Activated naive CD4-positive, alpha-beta T cell treated with anti-CD3 and anti-CD28 coated beads for 36 hours (primary cell): ENCODE measurements at regions not wholly inside any gene's neighbourhood (a gene's known extent, or its start where the extent isn't known, plus 50 kb on each side); places are given as distances from the start of the nearest gene placed in this dataset.

Experiments
- CTCF ChIA-PET: fragments of 350-600 bp; sonication (Branson Sonifier 250); formaldehyde crosslinking; loops from one replicate; lab custom pipeline; 2021; ENCODE audit warnings: antibody characterized with exemption; lab: Charles Lee
- DNase-seq: peaks from one replicate; pipeline ENCODE4 v3.0.0-alpha.2; 2020
- H3K27ac Mint-ChIP-seq: one replicate; pipeline ENCODE4 v1.8.0; 2021; ENCODE audit warnings: mild to moderate bottlenecking, mixed read lengths
- H3K27me3 Mint-ChIP-seq: one replicate; pipeline ENCODE4 v1.8.0; 2021; ENCODE audit warnings: low read depth, mixed read lengths
- H3K36me3 Mint-ChIP-seq: one replicate; pipeline ENCODE4 v1.8.0; 2021; ENCODE audit warnings: low read depth, mixed read lengths
- H3K4me1 Mint-ChIP-seq: one replicate; pipeline ENCODE4 v1.8.0; 2021; ENCODE audit warnings: low read depth, mixed read lengths
- H3K4me3 Mint-ChIP-seq: one replicate; pipeline ENCODE4 v1.8.0; 2021; ENCODE audit warnings: mild to moderate bottlenecking, moderate library complexity, mixed read lengths
- H3K9me3 Mint-ChIP-seq: one replicate; pipeline ENCODE4 v1.8.0; 2021; ENCODE audit warnings: mixed read lengths
- intact Hi-C: fragments of 100-400 bp; cut with micrococcal nuclease; formaldehyde crosslinking; loops from one replicate; pipeline ENCODE4 v1.15.1; 2023

DNA sequence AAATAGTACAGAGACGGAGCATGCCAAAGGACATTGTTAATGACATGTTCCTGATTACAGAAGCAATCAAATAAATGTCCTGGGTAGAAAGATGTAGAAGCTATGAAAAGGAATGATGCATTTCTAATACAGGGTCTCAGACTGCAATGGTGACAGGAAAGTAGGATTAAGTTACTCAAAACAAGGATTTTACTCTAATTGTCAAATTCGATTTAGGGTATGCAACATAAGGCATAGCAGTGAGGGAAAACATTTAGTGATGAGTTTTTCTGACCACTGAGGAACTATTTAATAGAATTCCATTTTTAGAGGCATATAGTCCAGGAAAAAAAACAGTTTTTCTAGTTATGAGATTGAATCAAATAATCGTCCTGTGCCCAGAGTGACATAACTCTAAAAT lies 715.1 kb upstream of the ACO1 start:
- CTCF ChIA-PET, result no interaction called here
- H3K27ac Mint-ChIP-seq, result no peak overlapping the region
- intact Hi-C loops, result no loop called here
- H3K4me3 Mint-ChIP-seq, result no peak overlapping the region
- no peak for DNase-seq
- H3K36me3 Mint-ChIP-seq, result no peaks in the 10 kb centered on the region
- no peaks in the 10 kb centered on the region for H3K9me3 Mint-ChIP-seq
- peaks cover 5% of the 10 kb centered on the region for H3K4me1 Mint-ChIP-seq
- H3K27me3 Mint-ChIP-seq, result no peaks in the 10 kb centered on the region

DNA sequence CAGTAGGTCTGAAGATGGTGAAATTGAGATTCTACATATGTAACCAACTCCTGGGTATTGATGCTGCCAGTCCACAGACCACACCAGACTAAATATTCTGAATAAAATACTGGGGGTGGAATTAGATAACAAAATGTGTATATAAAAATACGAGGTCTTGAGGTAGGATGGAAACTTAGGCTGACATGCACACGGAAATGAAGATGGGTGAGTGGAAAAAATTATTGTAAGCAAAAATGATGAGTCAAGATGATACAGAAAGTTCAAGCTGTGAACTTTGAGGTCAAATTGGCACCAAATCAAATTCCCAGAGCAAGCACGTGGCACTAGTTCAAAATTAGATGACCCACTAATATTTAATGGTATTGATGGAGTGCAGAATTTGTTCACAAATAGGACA lies 713.4 kb upstream of the ACO1 start:
- Mint-ChIP-seq H3K9me3 (no peaks in the 10 kb centered on the region), H3K27ac (no peak overlapping the region), H3K4me3 (no peak overlapping the region), H3K36me3 (no peaks in the 10 kb centered on the region), H3K4me1 (peaks cover 5% of the 10 kb centered on the region), H3K27me3 (no peaks in the 10 kb centered on the region)
- intact Hi-C loops, result no loop called here
- CTCF ChIA-PET, result no interaction called here
- DNase-seq, result no peak

DNA sequence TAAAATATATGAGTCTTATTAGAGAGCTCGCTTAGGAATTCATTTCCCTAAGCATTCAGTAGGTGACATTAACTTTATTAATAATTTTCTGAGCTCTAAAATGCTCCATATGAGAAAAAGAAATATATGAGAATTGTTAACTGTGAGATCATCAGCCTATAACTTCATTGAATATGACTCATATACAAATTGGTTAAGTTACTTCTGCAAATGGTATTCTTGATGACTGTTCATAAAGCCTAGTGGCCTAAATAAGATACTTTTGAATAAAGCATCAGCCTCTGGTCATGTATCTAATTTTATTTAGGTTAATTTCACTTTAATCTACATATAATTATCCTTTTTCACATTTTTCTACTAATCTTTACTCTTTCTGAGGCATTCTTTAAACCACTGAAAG lies 710.2 kb upstream of the ACO1 start:
- H3K27ac Mint-ChIP-seq, result no peak overlapping the region
- DNase-seq, result no peak
- no peaks in the 10 kb centered on the region for H3K9me3 Mint-ChIP-seq
- no peak overlapping the region for H3K4me3 Mint-ChIP-seq
- H3K4me1 Mint-ChIP-seq, result peaks cover 13% of the 10 kb centered on the region
- H3K36me3 Mint-ChIP-seq, result no peaks in the 10 kb centered on the region
- CTCF ChIA-PET, result no interaction called here
- intact Hi-C loops, result no loop called here
- H3K27me3 Mint-ChIP-seq, result no peaks in the 10 kb centered on the region

DNA sequence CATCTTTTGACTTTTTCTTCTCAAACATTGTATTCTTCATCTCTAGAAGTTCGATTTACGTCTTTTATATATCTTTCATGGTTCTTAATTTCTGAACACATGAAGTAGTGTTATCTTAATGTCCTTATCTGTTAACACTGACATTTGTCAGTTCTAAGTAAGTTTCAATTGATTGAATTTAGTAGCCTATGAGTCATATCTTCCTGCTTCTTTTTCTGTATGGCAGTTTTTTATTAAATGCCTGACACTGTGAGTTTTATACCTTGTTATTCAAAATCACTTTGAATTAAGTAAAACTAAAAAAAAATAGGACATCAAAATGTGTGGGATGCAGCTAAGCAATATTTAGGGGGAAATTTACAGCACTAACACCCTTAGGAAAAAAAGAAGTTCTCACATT lies 707.0 kb upstream of the ACO1 start:
- Mint-ChIP-seq H3K27me3 (no peaks in the 10 kb centered on the region), H3K36me3 (no peaks in the 10 kb centered on the region), H3K4me1 (peaks cover 8% of the 10 kb centered on the region), H3K27ac (no peak overlapping the region), H3K4me3 (no peak overlapping the region), H3K9me3 (no peaks in the 10 kb centered on the region)
- no peak for DNase-seq
- intact Hi-C loops, result no loop called here
- CTCF ChIA-PET, result no interaction called here

DNA sequence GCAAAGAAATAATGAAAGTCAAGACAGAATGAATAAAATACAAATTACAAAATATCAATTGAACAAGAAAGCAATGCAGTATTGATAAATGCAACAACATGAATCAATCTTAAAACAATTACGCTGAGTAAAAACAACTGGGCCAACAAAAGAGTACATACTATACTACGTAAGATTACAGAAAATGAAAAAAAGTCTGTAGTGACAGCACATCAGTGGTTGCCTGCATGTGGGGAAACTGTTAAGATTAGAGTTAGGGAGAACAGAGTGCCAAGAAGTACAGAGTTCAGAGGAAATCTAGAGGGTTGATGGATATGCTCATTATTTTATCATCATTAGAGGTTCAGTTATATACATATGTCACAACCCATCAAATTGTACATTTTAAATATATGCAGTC lies 706.6 kb upstream of the ACO1 start:
- Mint-ChIP-seq H3K36me3 (no peaks in the 10 kb centered on the region), H3K27ac (no peak overlapping the region), H3K27me3 (no peaks in the 10 kb centered on the region), H3K4me3 (no peak overlapping the region), H3K4me1 (peaks cover 8% of the 10 kb centered on the region), H3K9me3 (no peaks in the 10 kb centered on the region)
- intact Hi-C loops, result no loop called here
- CTCF ChIA-PET, result no interaction called here
- DNase-seq, result no peak

DNA sequence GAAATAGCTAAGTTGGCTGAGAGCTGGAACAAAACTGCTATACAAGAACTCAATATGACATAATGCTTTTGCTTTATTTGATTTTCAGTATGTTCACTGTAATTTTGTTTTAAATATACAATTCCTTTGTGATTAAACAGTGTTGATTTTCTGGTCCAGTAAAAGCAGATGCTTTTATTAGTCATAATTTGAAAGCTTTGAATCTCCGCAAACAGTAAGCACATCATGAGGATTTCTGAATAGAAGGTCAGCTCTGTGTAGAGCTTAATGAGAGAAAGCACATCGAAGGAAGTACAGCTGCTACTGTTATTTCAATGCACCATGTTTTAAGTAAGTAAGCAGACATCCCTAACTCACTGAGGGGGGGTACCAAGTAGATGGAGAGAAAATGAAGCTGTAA lies 701.3 kb upstream of the ACO1 start:
- CTCF ChIA-PET, result no interaction called here
- Mint-ChIP-seq H3K9me3 (no peaks in the 10 kb centered on the region), H3K36me3 (no peaks in the 10 kb centered on the region)

DNA sequence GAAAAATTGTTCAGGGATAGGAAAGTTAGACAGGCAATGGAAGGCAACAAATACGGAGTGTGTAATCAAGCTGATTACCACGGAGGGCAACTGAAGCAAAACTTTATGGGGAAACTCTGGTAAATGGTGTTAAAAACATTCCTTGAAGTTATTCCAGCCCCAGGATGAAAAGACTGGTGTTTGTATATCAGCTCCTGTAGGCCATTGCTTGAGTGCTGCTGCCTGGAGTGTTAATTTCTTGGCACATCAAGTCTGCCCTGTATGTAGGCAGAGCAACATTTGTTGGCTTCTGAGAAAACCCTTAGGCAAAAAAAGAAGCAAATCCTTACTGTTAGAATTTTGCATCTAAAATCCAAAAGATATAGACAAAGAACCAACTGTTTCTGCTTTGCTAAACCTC lies 686.5 kb upstream of the ACO1 start:
- peaks cover 2% of the 10 kb centered on the region for H3K36me3 Mint-ChIP-seq
- H3K27ac Mint-ChIP-seq, result no peak overlapping the region
- intact Hi-C loops, result loop anchor here (10.0 kb wide), 1 partner anchor 57 kb away; no protein-coding TSS in a partner anchor
- H3K27me3 Mint-ChIP-seq, result no peaks in the 10 kb centered on the region
- H3K9me3 Mint-ChIP-seq, result peaks cover 7% of the 10 kb centered on the region
- no peak overlapping the region for H3K4me3 Mint-ChIP-seq
- peaks cover 12% of the 10 kb centered on the region for H3K4me1 Mint-ChIP-seq
- no peak for DNase-seq
- CTCF ChIA-PET, result no interaction called here

More for the DNA sequence above, 701.3 kb upstream of the ACO1 start:
- Mint-ChIP-seq H3K4me1 (no peaks in the 10 kb centered on the region), H3K27me3 (no peaks in the 10 kb centered on the region), H3K4me3 (no peak overlapping the region), H3K27ac (no peak overlapping the region)
- no peak for DNase-seq
- intact Hi-C loops, result no loop called here

DNA sequence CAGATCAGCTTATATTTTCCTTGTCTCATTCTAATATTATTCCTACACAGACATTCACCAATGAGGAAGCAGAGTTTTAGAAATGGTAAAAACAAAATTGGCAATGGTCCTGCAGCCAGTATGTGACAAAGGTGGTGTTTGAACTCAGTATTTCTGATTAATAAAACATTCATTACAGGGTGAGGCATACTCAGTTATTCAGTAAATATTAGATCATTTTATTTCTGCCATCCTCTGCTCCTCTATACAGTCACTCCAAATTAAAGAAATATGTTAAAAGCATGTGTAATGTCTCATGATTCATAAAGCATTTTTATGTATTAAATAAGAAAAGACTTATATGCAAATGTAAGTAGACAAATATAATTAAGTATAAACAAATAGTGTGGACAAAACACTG lies 684.6 kb upstream of the ACO1 start:
- intact Hi-C loops, result loop anchor here (10.0 kb wide), 1 partner anchor 55 kb away; no protein-coding TSS in a partner anchor
- CTCF ChIA-PET, result no interaction called here
- Mint-ChIP-seq H3K4me3 (no peak overlapping the region), H3K9me3 (peaks cover 7% of the 10 kb centered on the region), H3K4me1 (peaks cover 12% of the 10 kb centered on the region), H3K27ac (no peak overlapping the region), H3K36me3 (peaks cover 2% of the 10 kb centered on the region), H3K27me3 (no peaks in the 10 kb centered on the region)
- no peak for DNase-seq

DNA sequence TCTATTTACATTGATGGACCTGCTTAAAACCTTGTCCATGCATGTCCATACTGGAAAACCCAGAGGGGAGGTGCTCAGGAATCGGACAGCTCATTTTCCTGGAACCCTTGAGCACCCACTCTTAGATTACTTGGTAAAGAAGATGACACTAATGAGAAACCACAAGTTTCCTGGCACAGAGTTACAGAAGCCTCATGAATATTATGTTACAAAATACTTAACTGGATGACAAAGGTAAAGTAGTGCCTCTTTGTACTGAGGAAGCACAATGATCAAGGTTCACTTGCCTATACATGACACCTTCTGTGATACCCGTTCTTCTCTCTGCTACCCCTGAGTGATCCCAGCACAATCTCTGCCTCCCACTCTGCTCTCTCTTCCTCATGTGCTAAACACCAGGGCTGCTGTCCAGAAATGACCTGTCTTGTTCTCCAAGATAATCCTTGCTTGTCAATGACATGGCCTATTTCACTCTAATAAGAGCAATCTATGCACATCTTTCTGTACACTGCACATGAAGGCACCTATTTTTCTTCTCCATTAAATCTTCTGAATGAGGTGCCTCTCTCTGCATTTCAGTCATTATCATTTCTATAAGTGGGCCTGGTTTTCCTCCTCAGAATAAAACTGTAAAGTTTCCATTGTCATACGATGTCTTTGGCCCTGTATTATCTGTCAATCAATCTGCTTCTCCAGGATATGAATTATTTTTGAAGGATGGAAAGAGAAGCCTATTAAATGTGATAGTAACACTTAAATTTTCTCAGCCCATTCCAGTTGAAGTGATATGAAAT lies 684.0 kb upstream of the ACO1 start:
- DNase-seq, result no peak
- peaks cover 2% of the 10 kb centered on the region for H3K36me3 Mint-ChIP-seq
- H3K27ac Mint-ChIP-seq, result no peak overlapping the region
- H3K9me3 Mint-ChIP-seq, result peaks cover 7% of the 10 kb centered on the region
- H3K4me3 Mint-ChIP-seq, result no peak overlapping the region
- H3K4me1 Mint-ChIP-seq, result peaks cover 12% of the 10 kb centered on the region
- CTCF ChIA-PET, result no interaction called here
- no peaks in the 10 kb centered on the region for H3K27me3 Mint-ChIP-seq
- intact Hi-C loops, result no loop called here

DNA sequence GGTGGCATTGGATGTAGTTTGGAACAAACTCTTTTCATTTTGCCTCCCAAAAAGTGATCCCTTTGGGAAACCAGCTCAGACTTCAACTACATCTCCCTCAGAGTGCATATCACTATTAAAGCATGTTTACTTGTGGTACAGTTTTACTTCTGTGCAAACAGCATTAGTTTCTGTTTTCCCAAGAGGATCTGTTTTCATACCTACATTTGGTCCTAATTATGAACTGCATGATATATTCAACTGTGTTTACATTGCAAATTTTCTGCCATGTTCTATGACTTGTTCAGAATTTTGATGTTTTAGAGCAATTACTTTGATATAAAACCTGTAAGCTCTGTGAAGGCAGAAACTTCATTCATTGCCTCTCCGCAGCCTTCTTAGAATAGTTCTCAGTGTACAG lies 681.5 kb upstream of the ACO1 start:
- intact Hi-C loops, result no loop called here
- DNase-seq, result no peak
- no peak overlapping the region for H3K4me3 Mint-ChIP-seq
- no peaks in the 10 kb centered on the region for H3K36me3 Mint-ChIP-seq
- H3K4me1 Mint-ChIP-seq, result peaks cover 12% of the 10 kb centered on the region
- no peak overlapping the region for H3K27ac Mint-ChIP-seq
- H3K27me3 Mint-ChIP-seq, result no peaks in the 10 kb centered on the region
- CTCF ChIA-PET, result no interaction called here
- peaks cover 6% of the 10 kb centered on the region for H3K9me3 Mint-ChIP-seq

DNA sequence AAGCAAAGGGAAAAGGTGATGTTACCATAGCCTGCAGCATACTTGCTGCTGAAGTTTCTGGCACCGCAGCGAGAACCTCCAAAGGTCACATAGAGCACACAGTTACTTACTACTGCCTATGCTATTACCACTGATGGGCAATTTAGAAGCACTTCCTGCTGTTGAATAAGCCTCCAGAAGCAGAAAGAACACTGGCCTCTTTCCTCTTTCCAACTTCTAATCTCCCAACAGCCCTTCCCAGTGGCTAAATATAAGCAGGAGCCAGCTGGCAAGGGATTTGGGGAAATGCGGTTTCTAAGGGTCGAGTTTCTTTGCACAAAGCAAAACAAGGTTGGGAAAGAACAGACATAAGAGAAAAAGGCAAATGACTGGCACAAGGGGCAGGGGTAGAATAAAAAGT lies 669.2 kb upstream of the ACO1 start:
- H3K9me3 Mint-ChIP-seq, result no peaks in the 10 kb centered on the region
- H3K36me3 Mint-ChIP-seq, result no peaks in the 10 kb centered on the region
- no peak overlapping the region for H3K4me3 Mint-ChIP-seq
- H3K27me3 Mint-ChIP-seq, result no peaks in the 10 kb centered on the region
- intact Hi-C loops, result no loop called here
- no peaks in the 10 kb centered on the region for H3K4me1 Mint-ChIP-seq
- DNase-seq, result no peak
- no peak overlapping the region for H3K27ac Mint-ChIP-seq
- CTCF ChIA-PET, result no interaction called here

DNA sequence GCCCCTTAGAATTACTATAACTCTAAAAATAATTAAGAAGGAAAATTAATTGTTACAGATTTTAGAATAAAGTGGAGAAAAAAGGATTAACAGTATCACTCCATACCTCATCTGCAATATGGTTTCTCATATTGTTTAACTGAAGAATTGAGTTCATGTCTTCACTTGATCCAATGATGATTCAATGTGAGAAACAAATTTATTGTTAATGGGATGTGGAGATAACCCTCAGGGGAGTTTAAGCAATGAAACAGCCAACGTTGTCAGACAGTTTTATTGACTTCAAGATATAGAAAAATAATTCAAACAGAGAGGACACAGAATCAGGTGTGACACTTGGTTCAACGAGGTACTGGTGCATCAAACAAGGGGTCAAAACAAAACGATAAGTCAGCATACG lies 665.2 kb upstream of the ACO1 start:
- Mint-ChIP-seq H3K9me3 (no peaks in the 10 kb centered on the region), H3K36me3 (no peaks in the 10 kb centered on the region), H3K4me3 (no peak overlapping the region), H3K4me1 (no peaks in the 10 kb centered on the region), H3K27ac (no peak overlapping the region), H3K27me3 (no peaks in the 10 kb centered on the region)
- intact Hi-C loops, result no loop called here
- CTCF ChIA-PET, result no interaction called here
- no peak for DNase-seq

DNA sequence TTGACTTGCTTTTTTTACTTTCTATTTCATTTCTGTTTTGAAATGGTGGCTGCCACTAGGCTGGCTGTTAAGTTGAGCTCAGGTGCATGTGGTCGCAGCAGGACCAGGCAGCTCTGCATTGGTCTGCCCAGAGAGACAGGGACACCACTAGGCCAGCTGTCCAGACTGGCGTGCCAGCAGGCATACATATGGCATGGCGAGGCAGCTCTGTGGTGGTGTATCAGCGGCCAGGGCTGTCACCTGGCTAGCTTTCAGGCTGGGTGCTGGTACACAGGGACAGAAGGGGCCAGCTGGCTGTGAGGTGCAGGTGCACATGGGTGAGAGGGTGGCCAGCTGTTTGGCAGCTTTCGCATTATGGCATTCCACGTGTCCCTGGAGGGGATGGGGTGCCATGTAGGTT lies 654.0 kb upstream of the ACO1 start:
- Mint-ChIP-seq H3K9me3 (no peaks in the 10 kb centered on the region), H3K4me3 (no peak overlapping the region), H3K36me3 (no peaks in the 10 kb centered on the region), H3K27me3 (no peaks in the 10 kb centered on the region), H3K27ac (no peak overlapping the region), H3K4me1 (no peaks in the 10 kb centered on the region)
- intact Hi-C loops, result no loop called here
- CTCF ChIA-PET, result no interaction called here
- DNase-seq, result no peak
